Epithelial cell of proximal tubule (primary cell): ENCODE measurements at regions not wholly inside any gene's neighbourhood (a gene's known extent, or its start where the extent isn't known, plus 50 kb on each side); places are given as distances from the start of the nearest gene placed in this dataset.

Experiments used
- DNase-seq: peaks from one replicate; pipeline ENCODE4 v3.0.0-alpha.2; 2011; ENCODE audit warnings: low read depth
- H3K4me3 ChIP-seq: 2 replicates; pipeline ENCODE4 v1.5.1; 2011; ENCODE audit warnings: low read depth, mild to moderate bottlenecking, low read length
- CTCF ChIP-seq: conservative IDR thresholded peaks from 2 replicates; pipeline ENCODE4 v1.5.1; 2012; ENCODE audit warnings: low read depth, mild to moderate bottlenecking, low read length

- DNase-seq: no peak
Measured at GRCh38 chr3:181358060-181358459, 353.7 kb upstream of the SOX2 start.

GRCh38 chr3:181354140-181354539 lies 357.6 kb upstream of the SOX2 start:
- no peak overlapping the region for H3K4me3 ChIP-seq
- DNase-seq: no peak
- TF ChIP-seq CTCF: no peak

More at GRCh38 chr3:181358060-181358459, 353.7 kb upstream of the SOX2 start:
- H3K4me3 ChIP-seq: no peak overlapping the region
- TF ChIP-seq CTCF: no peak

DNA sequence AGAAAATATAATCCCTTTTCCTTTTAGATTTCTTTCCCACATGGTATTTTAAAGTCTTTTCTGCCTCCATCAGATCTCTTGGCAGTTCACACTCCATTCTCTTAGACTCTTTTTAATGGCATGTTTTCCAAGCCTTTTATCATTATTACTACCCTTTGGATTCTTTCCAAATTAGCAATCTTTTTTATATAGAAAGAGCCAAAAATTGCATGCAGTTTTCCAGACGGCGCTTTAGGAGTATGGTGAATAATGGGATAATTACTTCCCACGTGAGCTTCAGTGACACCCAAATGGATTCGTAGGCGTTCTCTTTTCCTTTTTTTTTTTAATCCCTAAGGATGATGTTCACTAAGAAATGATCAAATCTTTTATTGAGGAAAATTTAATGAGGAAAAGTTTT lies 354.8 kb upstream of the DNAJC19 start:
- TF ChIP-seq CTCF: no peak
- no peak for DNase-seq
- H3K4me3 ChIP-seq: no peak overlapping the region

- DNase-seq: no peak
- H3K4me3 ChIP-seq: no peak overlapping the region
- TF ChIP-seq CTCF: no peak
Measured at GRCh38 chr3:181336597-181336996, 347.1 kb upstream of the DNAJC19 start.

- no peak for DNase-seq
- H3K4me3 ChIP-seq: no peak overlapping the region
- TF ChIP-seq CTCF: no peak
Measured at GRCh38 chr3:181333394-181333793, 343.9 kb upstream of the DNAJC19 start.

DNA sequence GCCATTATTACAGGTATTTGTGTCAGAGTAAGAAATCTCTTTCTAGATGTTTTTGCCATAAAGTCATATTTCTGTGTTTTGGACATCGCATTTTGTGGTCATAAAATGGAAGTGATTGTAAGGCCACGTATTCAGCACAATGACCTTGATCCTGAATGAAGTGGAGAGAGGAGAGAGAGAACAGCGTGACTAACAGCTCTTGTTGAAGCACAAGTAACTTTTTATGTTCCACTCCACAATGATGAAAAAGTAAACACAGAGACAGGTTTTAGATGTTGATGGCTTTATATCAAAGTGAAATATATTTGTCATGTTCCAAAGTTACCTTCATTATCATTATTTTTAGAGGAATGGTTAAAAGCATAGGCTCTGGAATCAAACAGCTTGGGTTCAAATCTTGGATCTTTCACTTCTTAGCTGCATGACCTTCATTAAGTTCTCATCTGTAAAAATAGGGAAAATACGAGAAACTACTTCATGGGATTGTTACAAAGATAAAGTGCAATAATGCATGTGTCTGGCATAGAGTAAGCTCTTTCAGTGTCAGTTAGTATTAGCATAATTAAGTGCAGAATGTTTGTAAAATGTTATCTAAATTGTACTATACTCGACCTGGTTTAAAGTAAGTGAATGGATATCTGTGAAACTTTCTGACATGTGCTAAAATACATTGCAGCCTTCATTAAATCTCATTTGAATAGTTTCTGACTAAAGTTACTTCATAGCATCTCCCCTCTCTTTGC lies 341.5 kb upstream of the DNAJC19 start:
- no peak for TF ChIP-seq CTCF
- no peak overlapping the region for H3K4me3 ChIP-seq
- DNase-seq: no peak

DNA sequence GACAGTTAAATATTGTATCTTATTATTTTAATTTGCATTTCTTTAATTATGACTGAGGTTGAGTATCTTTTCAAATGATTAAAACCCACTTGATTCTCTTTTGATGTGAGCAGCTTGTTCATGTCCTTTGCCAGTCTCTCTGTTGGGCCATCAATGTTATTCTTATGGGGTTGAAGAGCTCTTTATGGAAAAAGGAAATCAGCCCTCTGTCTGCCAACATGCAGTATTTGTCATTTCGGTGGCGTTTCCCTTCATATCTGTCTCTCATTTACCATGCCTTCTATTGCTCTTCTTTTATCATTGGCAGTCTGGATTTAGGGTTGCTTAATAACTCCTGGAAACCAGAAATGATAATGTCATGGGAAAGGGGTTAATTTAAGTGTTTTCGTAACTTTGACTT lies 340.7 kb upstream of the DNAJC19 start:
- DNase-seq: no peak
- TF ChIP-seq CTCF: no peak
- no peak overlapping the region for H3K4me3 ChIP-seq
